ENCODE measurements at regions not wholly inside any gene's neighbourhood (a gene's known extent, or its start where the extent isn't known, plus 50 kb on each side); places are given as distances from the start of the nearest gene placed in this dataset.
"Not testable (repeated sequence)": the region's sequence is repeated elsewhere in the genome, so short reads cannot be mapped to it uniquely, and the experiment has no call there.

GRCh38 chr5:117621921-117622320, 1047.3 kb upstream of the SEMA6A start:
- no peak for DNase-seq (ENCODE audit: low spot score)

GRCh38 chr5:117615226-117615625, 1040.6 kb upstream of the SEMA6A start:
- no peak for DNase-seq (ENCODE audit: low spot score)

- DNase-seq (ENCODE audit: low spot score): no peak
These were observed 1039.8 kb upstream of the SEMA6A start for GRCh38 chr5:117614408-117614807.

- DNase-seq (ENCODE audit: low spot score): no peak
These were observed 1030.2 kb upstream of the SEMA6A start for GRCh38 chr5:117604845-117605244.

GRCh38 chr5:117599811-117600210, 1025.2 kb upstream of the SEMA6A start:
- not testable (repeated sequence) for DNase-seq (ENCODE audit: low spot score)

- DNase-seq (ENCODE audit: low spot score): no peak
These were observed 1019.5 kb upstream of the SEMA6A start for GRCh38 chr5:117594166-117594565.

- DNase-seq (ENCODE audit: low spot score): no peak
These were observed 1016.3 kb upstream of the SEMA6A start for GRCh38 chr5:117590944-117591343.

GRCh38 chr5:117588611-117589010, 1014.0 kb upstream of the SEMA6A start:
- DNase-seq (ENCODE audit: low spot score): no peak

- DNase-seq (ENCODE audit: low spot score): no peak
These were observed 1012.5 kb upstream of the SEMA6A start for GRCh38 chr5:117587111-117587510.

- no peak for DNase-seq (ENCODE audit: low spot score)
These were observed 994.0 kb upstream of the SEMA6A start for GRCh38 chr5:117568622-117569021.

GRCh38 chr5:117568126-117568525, 993.5 kb upstream of the SEMA6A start:
- DNase-seq (ENCODE audit: low spot score): no peak

GRCh38 chr5:117562647-117563046, 988.0 kb upstream of the SEMA6A start:
- DNase-seq (ENCODE audit: low spot score): no peak

GRCh38 chr5:117561531-117561930, 986.9 kb upstream of the SEMA6A start:
- DNase-seq (ENCODE audit: low spot score): no peak

- no peak for DNase-seq (ENCODE audit: low spot score)
These were observed 984.6 kb upstream of the SEMA6A start for GRCh38 chr5:117559005-117559844.

- no peak for DNase-seq (ENCODE audit: low spot score)
These were observed 976.6 kb upstream of the SEMA6A start for GRCh38 chr5:117551236-117551635.

GRCh38 chr5:117547192-117547591, 972.6 kb upstream of the SEMA6A start:
- no peak for DNase-seq (ENCODE audit: low spot score)

- DNase-seq (ENCODE audit: low spot score): no peak
These were observed 965.1 kb upstream of the SEMA6A start for GRCh38 chr5:117539692-117540091.

GRCh38 chr5:117533792-117534191, 959.2 kb upstream of the SEMA6A start:
- DNase-seq (ENCODE audit: low spot score): no peak

- not testable (repeated sequence) for DNase-seq (ENCODE audit: low spot score)
These were observed 958.5 kb upstream of the SEMA6A start for GRCh38 chr5:117533051-117533670.

- no peak for DNase-seq (ENCODE audit: low spot score)
These were observed 945.4 kb upstream of the SEMA6A start for GRCh38 chr5:117519957-117520500.

GRCh38 chr5:117504305-117504704, 929.7 kb upstream of the SEMA6A start:
- DNase-seq (ENCODE audit: low spot score): no peak

GRCh38 chr5:117497601-117498000, 923.0 kb upstream of the SEMA6A start:
- DNase-seq (ENCODE audit: low spot score): no peak

GRCh38 chr5:117496801-117497200, 922.2 kb upstream of the SEMA6A start:
- DNase-seq (ENCODE audit: low spot score): no peak
